GM23248 (cell line): ENCODE measurements at regions not wholly inside any gene's neighbourhood (a gene's known extent, or its start where the extent isn't known, plus 50 kb on each side); places are given as distances from the start of the nearest gene placed in this dataset.

Source experiments
- DNase-seq: peaks from one replicate; pipeline ENCODE4 v3.0.0-alpha.2; 2015
- H2AFZ ChIP-seq: fragments of 200-600 bp; sonication (generic); 2 replicates; pipeline ENCODE4 v1.6.1; 2016; ENCODE audit warnings: antibody characterized with exemption
- H3F3A ChIP-seq: fragments of 200-600 bp; sonication (generic); 2 replicates; pipeline ENCODE4 v1.6.1; 2016; ENCODE audit warnings: mild to moderate bottlenecking, antibody characterized with exemption, mixed run types; ENCODE audit not compliant: insufficient read depth
- H3K27ac ChIP-seq: fragments of 200-600 bp; sonication (generic); 2 replicates; pipeline ENCODE4 v1.5.1; 2016; ENCODE audit warnings: mild to moderate bottlenecking
- H3K27me3 ChIP-seq: fragments of 200-600 bp; sonication (generic); replicated peaks from 2 replicates; pipeline ENCODE4 v1.6.1; 2016; ENCODE audit warnings: mild to moderate bottlenecking; ENCODE audit not compliant: insufficient read depth
- H3K36me3 ChIP-seq: fragments of 200-600 bp; sonication (generic); 2 replicates; pipeline ENCODE4 v1.6.1; 2016; ENCODE audit warnings: low read depth, mild to moderate bottlenecking
- H3K4me1 ChIP-seq: fragments of 200-600 bp; sonication (generic); 2 replicates; pipeline ENCODE4 v1.6.1; 2016; ENCODE audit warnings: mild to moderate bottlenecking; ENCODE audit not compliant: insufficient read depth
- H3K4me2 ChIP-seq: fragments of 200-600 bp; sonication (generic); one replicate; pipeline ENCODE4 v1.6.1; 2016; ENCODE audit warnings: mild to moderate bottlenecking; ENCODE audit not compliant: unreplicated experiment
- H3K4me3 ChIP-seq: fragments of 200-600 bp; sonication (generic); 2 replicates; pipeline ENCODE4 v1.5.1; 2016; ENCODE audit warnings: mild to moderate bottlenecking
- H3K79me2 ChIP-seq: fragments of 200-600 bp; sonication (generic); 2 replicates; pipeline ENCODE4 v1.6.1; 2016; ENCODE audit warnings: mild to moderate bottlenecking; ENCODE audit not compliant: insufficient read depth
- H3K9ac ChIP-seq: fragments of 200-600 bp; sonication (generic); 2 replicates; pipeline ENCODE4 v1.6.1; 2016; ENCODE audit warnings: mild to moderate bottlenecking
- H3K9me2 ChIP-seq: fragments of 200-600 bp; sonication (generic); 2 replicates; pipeline ENCODE4 v1.6.1; 2016; ENCODE audit warnings: mixed run types, mild to moderate bottlenecking, moderate library complexity; ENCODE audit not compliant: insufficient read depth
- H3K9me3 ChIP-seq: fragments of 200-600 bp; sonication (generic); one replicate; pipeline ENCODE4 v1.6.1; 2017; ENCODE audit warnings: low read depth
- H4K20me1 ChIP-seq: fragments of 200-600 bp; sonication (generic); 2 replicates; pipeline ENCODE4 v1.6.0; 2016; ENCODE audit not compliant: insufficient read depth
- EZH2 ChIP-seq: fragments of 200-600 bp; sonication (generic); IDR thresholded peaks from 2 replicates; pipeline ENCODE4 v1.6.1; 2018; ENCODE audit warnings: antibody characterized with exemption, mild to moderate bottlenecking; ENCODE audit not compliant: insufficient read depth, poor library complexity, severe bottlenecking
- EZH2phosphoT487 ChIP-seq: fragments of 200-600 bp; sonication (generic); IDR thresholded peaks from 2 replicates; pipeline ENCODE4 v1.6.1; 2018; ENCODE audit warnings: antibody characterized with exemption, moderate library complexity, mild to moderate bottlenecking, low read depth; ENCODE audit not compliant: insufficient read depth
- WGBS, 2 experiments: methylation state at CpG; one replicate each; pipeline ENCODE4 v1.1.6; 2015 to 2017; ENCODE audit warnings: low lambda C conversion rate in 2 of 2, low coverage in 1 of 2; ENCODE audit errors: missing lambda C conversion rate in 2 of 2; 5-methylcytosine and 5-hydroxymethylcytosine counted together
- in situ Hi-C: fragments of 300-500 bp; cut with MboI; formaldehyde crosslinking; loops from 2 replicates; pipeline ENCODE4 v1.15.0; 2020

GRCh38 chr15:69951898-69952555 lies 145.7 kb downstream of the TLE3 start:
- H3K4me3 ChIP-seq: no peak overlapping the region
- no peaks in the 10 kb centered on the region for H3K36me3 ChIP-seq
- peaks cover 42% of the 10 kb centered on the region; the same call in 1 of the 2 replicates for H3K27me3 ChIP-seq
- DNase-seq: peak; percentile 24
- H3K27ac ChIP-seq: no peak overlapping the region
- TF ChIP-seq EZH2phosphoT487: no peak
- TF ChIP-seq EZH2: no peak
- H3K4me1 ChIP-seq: no peaks in the 10 kb centered on the region
- in situ Hi-C loops: no loop called here
- H3K9me3 ChIP-seq: no peaks in the 10 kb centered on the region
- H3K9me2 ChIP-seq: no peaks in the 10 kb centered on the region
- H3K79me2 ChIP-seq: no peaks in the 10 kb centered on the region
- no peak overlapping the region for H3K9ac ChIP-seq
- no peak overlapping the region for H3K4me2 ChIP-seq
- H2AFZ ChIP-seq: no peak overlapping the region
- 77 to 78% methylated on average over 9 of the region's 9 CpGs for WGBS, 2 experiments
- no peaks in the 10 kb centered on the region for H4K20me1 ChIP-seq
- H3F3A ChIP-seq: no peaks in the 10 kb centered on the region

GRCh38 chr15:69953051-69953450 lies 144.7 kb downstream of the TLE3 start:
- Histone ChIP-seq H3K9me3 (no peaks in the 10 kb centered on the region), H3F3A (no peaks in the 10 kb centered on the region), H3K27ac (no peak overlapping the region), H3K4me3 (no peak overlapping the region), H3K4me1 (no peaks in the 10 kb centered on the region), H2AFZ (no peak overlapping the region), H3K9me2 (no peaks in the 10 kb centered on the region), H3K79me2 (no peaks in the 10 kb centered on the region), H3K9ac (no peak overlapping the region), H3K36me3 (no peaks in the 10 kb centered on the region), H3K27me3 (peaks cover 42% of the 10 kb centered on the region; the same call in 1 of the 2 replicates), H4K20me1 (no peaks in the 10 kb centered on the region), H3K4me2 (no peak overlapping the region)
- WGBS, 2 experiments: 58 to 64% methylated on average over 6 of the region's 6 CpGs
- TF ChIP-seq EZH2: no peak
- TF ChIP-seq EZH2phosphoT487: no peak
- in situ Hi-C loops: no loop called here
- DNase-seq: no peak

- no peaks in the 10 kb centered on the region for H3K9me3 ChIP-seq
- no peaks in the 10 kb centered on the region for H3K9me2 ChIP-seq
- 45 to 47% methylated on average over 2 of the region's 2 CpGs for WGBS, 2 experiments
- peaks cover 42% of the 10 kb centered on the region; the same call in 1 of the 2 replicates for H3K27me3 ChIP-seq
- no peaks in the 10 kb centered on the region for H3F3A ChIP-seq
- no peak overlapping the region for H3K27ac ChIP-seq
- no peaks in the 10 kb centered on the region for H3K4me1 ChIP-seq
- DNase-seq: no peak
- no peak overlapping the region for H3K9ac ChIP-seq
- no peaks in the 10 kb centered on the region for H4K20me1 ChIP-seq
- H3K36me3 ChIP-seq: no peaks in the 10 kb centered on the region
- H3K4me3 ChIP-seq: no peak overlapping the region
- in situ Hi-C loops: no loop called here
- TF ChIP-seq EZH2 (no peak), EZH2phosphoT487 (no peak)
- no peak overlapping the region for H3K4me2 ChIP-seq
- H3K79me2 ChIP-seq: no peaks in the 10 kb centered on the region
- no peak overlapping the region for H2AFZ ChIP-seq
Observed at GRCh38 chr15:69953816-69954215, 143.9 kb downstream of the TLE3 start.

GRCh38 chr15:69954666-69955065 lies 143.1 kb downstream of the TLE3 start:
- H3K4me2 ChIP-seq: no peak overlapping the region
- H2AFZ ChIP-seq: no peak overlapping the region
- 63 to 70% methylated on average over 4 to 5 of the region's 5 CpGs for whole genome bisulfite sequencing, 2 experiments
- no peaks in the 10 kb centered on the region for H3K36me3 ChIP-seq
- H3K4me1 ChIP-seq: no peaks in the 10 kb centered on the region
- no peaks in the 10 kb centered on the region for H3F3A ChIP-seq
- no peak for DNase-seq
- no peaks in the 10 kb centered on the region for H3K9me2 ChIP-seq
- H4K20me1 ChIP-seq: no peaks in the 10 kb centered on the region
- no peaks in the 10 kb centered on the region for H3K79me2 ChIP-seq
- no peak overlapping the region for H3K9ac ChIP-seq
- TF ChIP-seq EZH2 (no peak), EZH2phosphoT487 (no peak)
- no peak overlapping the region for H3K4me3 ChIP-seq
- no peak overlapping the region for H3K27ac ChIP-seq
- H3K9me3 ChIP-seq: no peaks in the 10 kb centered on the region
- peaks cover 39% of the 10 kb centered on the region; the same call in 1 of the 2 replicates for H3K27me3 ChIP-seq
- in situ Hi-C loops: no loop called here
